Smooth muscle cell (in vitro differentiated cells): ENCODE measurements at regions not wholly inside any gene's neighbourhood (a gene's known extent, or its start where the extent isn't known, plus 50 kb on each side); places are given as distances from the start of the nearest gene placed in this dataset.

Experiments used
- DNase-seq: peaks from one replicate; lab custom pipeline; 2025; ENCODE audit not compliant: unreplicated experiment; lab: John Stamatoyannopoulos, UW
- H2AFZ ChIP-seq: fragments of 200-600 bp; sonication (generic); 2 replicates; pipeline ENCODE4 v1.6.0; 2016; ENCODE audit warnings: antibody characterized with exemption, low read depth, mild to moderate bottlenecking
- H3F3A ChIP-seq: fragments of 200-600 bp; sonication (generic); 2 replicates; pipeline ENCODE4 v1.6.0; 2017; ENCODE audit warnings: antibody characterized with exemption, low read depth
- H3K27ac ChIP-seq: fragments of 200-600 bp; sonication (generic); 2 replicates; pipeline ENCODE4 v1.5.1; 2016; ENCODE audit warnings: low read depth, mild to moderate bottlenecking
- H3K27me3 ChIP-seq: fragments of 200-600 bp; sonication (generic); 2 replicates; pipeline ENCODE4 v1.6.1; 2016; ENCODE audit warnings: low read depth, mild to moderate bottlenecking
- H3K36me3 ChIP-seq: fragments of 200-600 bp; sonication (generic); 2 replicates; pipeline ENCODE4 v1.5.1; 2016; ENCODE audit warnings: low read depth
- H3K4me1 ChIP-seq: fragments of 200-600 bp; sonication (generic); 2 replicates; pipeline ENCODE4 v1.5.1; 2016; ENCODE audit warnings: low read depth
- H3K4me2 ChIP-seq: fragments of 200-600 bp; sonication (generic); 2 replicates; pipeline ENCODE4 v1.6.0; 2016; ENCODE audit warnings: mild to moderate bottlenecking
- H3K4me3 ChIP-seq: fragments of 200-600 bp; sonication (generic); 2 replicates; pipeline ENCODE4 v1.5.1; 2016; ENCODE audit warnings: mild to moderate bottlenecking
- H3K79me2 ChIP-seq: fragments of 200-600 bp; sonication (generic); 2 replicates; pipeline ENCODE4 v1.6.0; 2016; ENCODE audit warnings: low read depth, mild to moderate bottlenecking
- H3K9ac ChIP-seq: fragments of 200-600 bp; sonication (generic); 2 replicates; pipeline ENCODE4 v1.6.0; 2016; ENCODE audit warnings: low read depth
- H3K9me3 ChIP-seq: fragments of 200-600 bp; sonication (generic); replicated peaks from 2 replicates; pipeline ENCODE4 v1.5.1; 2016; ENCODE audit warnings: low read depth
- H4K20me1 ChIP-seq: fragments of 200-600 bp; sonication (generic); 2 replicates; pipeline ENCODE4 v1.6.0; 2016; ENCODE audit warnings: low read depth
- WGBS: methylation state at CpG from one replicate; pipeline ENCODE4 v1.1.7; 2016; ENCODE audit warnings: low lambda C conversion rate; 5-methylcytosine and 5-hydroxymethylcytosine counted together
- TF ChIP-seq, protein P1 (sequence below): fragments of 200-600 bp; sonication (generic); IDR thresholded peaks from 2 replicates; pipeline ENCODE4 v1.5.1; 2017; ENCODE audit warnings: borderline replicate concordance, mild to moderate bottlenecking, antibody characterized with exemption; ENCODE audit not compliant: insufficient read depth, poor library complexity, severe bottlenecking

DNA sequence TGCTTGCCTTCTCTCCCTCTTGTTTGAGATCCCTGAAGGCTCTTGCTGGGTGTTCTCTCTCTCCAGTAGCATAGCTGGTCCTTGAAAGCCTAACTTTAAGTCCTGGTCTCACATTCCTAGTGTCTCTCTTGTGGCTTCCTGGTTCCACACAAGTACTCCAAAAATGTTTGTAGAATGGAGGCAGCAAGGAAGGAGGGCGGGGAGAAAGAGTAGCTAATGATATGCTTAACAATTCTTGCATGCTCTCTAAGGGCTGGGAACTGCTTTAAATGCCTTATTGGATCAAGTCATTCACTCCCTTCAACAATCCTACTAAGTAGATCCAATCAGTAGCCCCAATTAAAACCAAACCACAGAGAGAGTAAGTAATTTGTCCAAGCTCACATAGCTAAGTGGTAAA is 357.3 kb downstream of the KLF5 start:
- no peak for DNase-seq
- Histone ChIP-seq H3K27ac (peak overlapping the region; percentile 12), H2AFZ (no peak overlapping the region), H3K4me2 (peak overlapping the region; percentile 42), H3K79me2 (no peaks in the 10 kb centered on the region), H3F3A (peaks cover 6% of the 10 kb centered on the region), H4K20me1 (no peaks in the 10 kb centered on the region), H3K27me3 (no peaks in the 10 kb centered on the region), H3K9me3 (no peaks in the 10 kb centered on the region), H3K4me1 (peaks cover 13% of the 10 kb centered on the region), H3K36me3 (no peaks in the 10 kb centered on the region), H3K9ac (no peak overlapping the region), H3K4me3 (no peak overlapping the region)
- TF ChIP-seq, protein P1, sequence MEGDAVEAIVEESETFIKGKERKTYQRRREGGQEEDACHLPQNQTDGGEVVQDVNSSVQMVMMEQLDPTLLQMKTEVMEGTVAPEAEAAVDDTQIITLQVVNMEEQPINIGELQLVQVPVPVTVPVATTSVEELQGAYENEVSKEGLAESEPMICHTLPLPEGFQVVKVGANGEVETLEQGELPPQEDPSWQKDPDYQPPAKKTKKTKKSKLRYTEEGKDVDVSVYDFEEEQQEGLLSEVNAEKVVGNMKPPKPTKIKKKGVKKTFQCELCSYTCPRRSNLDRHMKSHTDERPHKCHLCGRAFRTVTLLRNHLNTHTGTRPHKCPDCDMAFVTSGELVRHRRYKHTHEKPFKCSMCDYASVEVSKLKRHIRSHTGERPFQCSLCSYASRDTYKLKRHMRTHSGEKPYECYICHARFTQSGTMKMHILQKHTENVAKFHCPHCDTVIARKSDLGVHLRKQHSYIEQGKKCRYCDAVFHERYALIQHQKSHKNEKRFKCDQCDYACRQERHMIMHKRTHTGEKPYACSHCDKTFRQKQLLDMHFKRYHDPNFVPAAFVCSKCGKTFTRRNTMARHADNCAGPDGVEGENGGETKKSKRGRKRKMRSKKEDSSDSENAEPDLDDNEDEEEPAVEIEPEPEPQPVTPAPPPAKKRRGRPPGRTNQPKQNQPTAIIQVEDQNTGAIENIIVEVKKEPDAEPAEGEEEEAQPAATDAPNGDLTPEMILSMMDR: no peak
- WGBS: 64% methylated on average over 1 of the region's 1 CpG

- Histone ChIP-seq H2AFZ (no peak overlapping the region), H3K4me1 (peaks cover 9% of the 10 kb centered on the region), H3K27ac (no peak overlapping the region), H3K79me2 (no peaks in the 10 kb centered on the region), H4K20me1 (no peaks in the 10 kb centered on the region), H3F3A (peaks cover 3% of the 10 kb centered on the region), H3K36me3 (no peaks in the 10 kb centered on the region), H3K9me3 (no peaks in the 10 kb centered on the region), H3K9ac (no peak overlapping the region), H3K4me2 (no peak overlapping the region), H3K27me3 (no peaks in the 10 kb centered on the region), H3K4me3 (no peak overlapping the region)
- DNase-seq: no peak
- TF ChIP-seq, protein P1: no peak
- WGBS: 96% methylated on average over 6 of the region's 6 CpGs
These were observed 354.9 kb downstream of the KLF5 start for GRCh38 chr13:73413656-73414055.

- Histone ChIP-seq H3K4me2 (no peak overlapping the region), H3K27me3 (no peaks in the 10 kb centered on the region), H3K79me2 (no peaks in the 10 kb centered on the region), H3K36me3 (no peaks in the 10 kb centered on the region), H4K20me1 (no peaks in the 10 kb centered on the region), H3K4me1 (peaks cover 5% of the 10 kb centered on the region), H3K9ac (no peak overlapping the region), H2AFZ (no peak overlapping the region), H3K27ac (no peak overlapping the region), H3K4me3 (no peak overlapping the region), H3F3A (no peaks in the 10 kb centered on the region), H3K9me3 (no peaks in the 10 kb centered on the region)
- WGBS: 87% methylated on average over 1 of the region's 1 CpG
- DNase-seq: no peak
- TF ChIP-seq, protein P1: no peak
These were observed 354.1 kb downstream of the KLF5 start for GRCh38 chr13:73412933-73413332.

- H3K79me2 ChIP-seq: no peaks in the 10 kb centered on the region
- H3K4me1 ChIP-seq: peaks cover 5% of the 10 kb centered on the region
- H2AFZ ChIP-seq: no peak overlapping the region
- TF ChIP-seq, protein P1: no peak
- no peaks in the 10 kb centered on the region for H4K20me1 ChIP-seq
- H3K4me3 ChIP-seq: no peak overlapping the region
- no peak for DNase-seq
- no peak overlapping the region for H3K4me2 ChIP-seq
- no peaks in the 10 kb centered on the region for H3F3A ChIP-seq
- no peak overlapping the region for H3K9ac ChIP-seq
- H3K27ac ChIP-seq: peak overlapping the region; percentile 60
- no peaks in the 10 kb centered on the region for H3K27me3 ChIP-seq
- no peaks in the 10 kb centered on the region for H3K36me3 ChIP-seq
- 78% methylated on average over 7 of the region's 7 CpGs for WGBS
- no peaks in the 10 kb centered on the region for H3K9me3 ChIP-seq
These were observed 352.4 kb downstream of the KLF5 start for GRCh38 chr13:73411067-73411809.
